ENCODE measurements at regions not wholly inside any gene's neighbourhood (a gene's known extent, or its start where the extent isn't known, plus 50 kb on each side); places are given as distances from the start of the nearest gene placed in this dataset.
"Not testable (repeated sequence)": the region's sequence is repeated elsewhere in the genome, so short reads cannot be mapped to it uniquely, and the experiment has no call there.

GRCh38 chr2:16948710-16949109 lies 283.1 kb upstream of the CYRIA start:
- Mint-ChIP-seq H3K4me3 (no peak overlapping the region), H3K27me3 (ENCODE audit: low read depth) (no peaks in the 10 kb centered on the region), H3K9me3 (no peaks in the 10 kb centered on the region), H3K36me3 (ENCODE audit: low read depth) (no peaks in the 10 kb centered on the region), H3K4me1 (ENCODE audit: low read depth) (no peaks in the 10 kb centered on the region), H3K27ac (no peak overlapping the region)

GRCh38 chr2:16948053-16948452 lies 282.4 kb upstream of the CYRIA start:
- Mint-ChIP-seq H3K27me3 (ENCODE audit: low read depth) (no peaks in the 10 kb centered on the region), H3K4me3 (no peak overlapping the region), H3K36me3 (ENCODE audit: low read depth) (no peaks in the 10 kb centered on the region), H3K27ac (no peak overlapping the region), H3K4me1 (ENCODE audit: low read depth) (no peaks in the 10 kb centered on the region), H3K9me3 (no peaks in the 10 kb centered on the region)

GRCh38 chr2:16943279-16943958 lies 277.8 kb upstream of the CYRIA start:
- Mint-ChIP-seq H3K36me3 (ENCODE audit: low read depth) (no peaks in the 10 kb centered on the region), H3K4me3 (no peak overlapping the region), H3K9me3 (peaks cover 6% of the 10 kb centered on the region), H3K4me1 (ENCODE audit: low read depth) (no peaks in the 10 kb centered on the region), H3K27ac (no peak overlapping the region), H3K27me3 (ENCODE audit: low read depth) (no peaks in the 10 kb centered on the region)

- no peaks in the 10 kb centered on the region for H3K27me3 Mint-ChIP-seq (ENCODE audit: low read depth)
- H3K4me1 Mint-ChIP-seq (ENCODE audit: low read depth): no peaks in the 10 kb centered on the region
- no peaks in the 10 kb centered on the region for H3K36me3 Mint-ChIP-seq (ENCODE audit: low read depth)
- H3K9me3 Mint-ChIP-seq: peaks cover 6% of the 10 kb centered on the region
- H3K4me3 Mint-ChIP-seq: no peak overlapping the region
- H3K27ac Mint-ChIP-seq: no peak overlapping the region
These were observed 274.6 kb upstream of the CYRIA start for GRCh38 chr2:16940214-16940613.

GRCh38 chr2:16939771-16940170 lies 274.1 kb upstream of the CYRIA start:
- Mint-ChIP-seq H3K4me1 (ENCODE audit: low read depth) (no peaks in the 10 kb centered on the region), H3K27me3 (ENCODE audit: low read depth) (no peaks in the 10 kb centered on the region), H3K36me3 (ENCODE audit: low read depth) (no peaks in the 10 kb centered on the region), H3K9me3 (peaks cover 6% of the 10 kb centered on the region), H3K27ac (no peak overlapping the region), H3K4me3 (no peak overlapping the region)

- H3K9me3 Mint-ChIP-seq: no peaks in the 10 kb centered on the region
- no peaks in the 10 kb centered on the region for H3K4me1 Mint-ChIP-seq (ENCODE audit: low read depth)
- H3K36me3 Mint-ChIP-seq (ENCODE audit: low read depth): no peaks in the 10 kb centered on the region
- no peak overlapping the region for H3K27ac Mint-ChIP-seq
- H3K27me3 Mint-ChIP-seq (ENCODE audit: low read depth): no peaks in the 10 kb centered on the region
- no peak overlapping the region for H3K4me3 Mint-ChIP-seq
These were observed 267.7 kb upstream of the CYRIA start for GRCh38 chr2:16933355-16933754.

- no peaks in the 10 kb centered on the region for H3K4me1 Mint-ChIP-seq (ENCODE audit: low read depth)
- H3K36me3 Mint-ChIP-seq (ENCODE audit: low read depth): no peaks in the 10 kb centered on the region
- no peaks in the 10 kb centered on the region for H3K9me3 Mint-ChIP-seq
- H3K27me3 Mint-ChIP-seq (ENCODE audit: low read depth): no peaks in the 10 kb centered on the region
- no peak overlapping the region for H3K4me3 Mint-ChIP-seq
- no peak overlapping the region for H3K27ac Mint-ChIP-seq
These were observed 267.2 kb upstream of the CYRIA start for GRCh38 chr2:16932826-16933225.

GRCh38 chr2:16931441-16931840 lies 265.8 kb upstream of the CYRIA start:
- no peaks in the 10 kb centered on the region for H3K9me3 Mint-ChIP-seq
- H3K27me3 Mint-ChIP-seq (ENCODE audit: low read depth): no peaks in the 10 kb centered on the region
- no peaks in the 10 kb centered on the region for H3K36me3 Mint-ChIP-seq (ENCODE audit: low read depth)
- no peaks in the 10 kb centered on the region for H3K4me1 Mint-ChIP-seq (ENCODE audit: low read depth)
- no peak overlapping the region for H3K4me3 Mint-ChIP-seq
- no peak overlapping the region for H3K27ac Mint-ChIP-seq

GRCh38 chr2:16927398-16927797 lies 261.8 kb upstream of the CYRIA start:
- Mint-ChIP-seq H3K36me3 (ENCODE audit: low read depth) (no peaks in the 10 kb centered on the region), H3K27ac (no peak overlapping the region), H3K27me3 (ENCODE audit: low read depth) (no peaks in the 10 kb centered on the region), H3K9me3 (peaks cover 4% of the 10 kb centered on the region), H3K4me1 (ENCODE audit: low read depth) (no peaks in the 10 kb centered on the region), H3K4me3 (no peak overlapping the region)

- Mint-ChIP-seq H3K27me3 (ENCODE audit: low read depth) (no peaks in the 10 kb centered on the region), H3K36me3 (ENCODE audit: low read depth) (no peaks in the 10 kb centered on the region), H3K4me1 (ENCODE audit: low read depth) (no peaks in the 10 kb centered on the region), H3K9me3 (peaks cover 4% of the 10 kb centered on the region), H3K27ac (no peak overlapping the region), H3K4me3 (no peak overlapping the region)
These were observed 259.5 kb upstream of the CYRIA start for GRCh38 chr2:16925145-16925544.

GRCh38 chr2:16915341-16915755 lies 249.7 kb upstream of the CYRIA start:
- not testable (repeated sequence) for H3K9me3 Mint-ChIP-seq; H3K27me3 Mint-ChIP-seq (ENCODE audit: low read depth); H3K27ac Mint-ChIP-seq; H3K4me1 Mint-ChIP-seq (ENCODE audit: low read depth); H3K4me3 Mint-ChIP-seq; H3K36me3 Mint-ChIP-seq (ENCODE audit: low read depth)

- Mint-ChIP-seq H3K4me3 (no peak overlapping the region), H3K4me1 (ENCODE audit: low read depth) (no peaks in the 10 kb centered on the region), H3K36me3 (ENCODE audit: low read depth) (no peaks in the 10 kb centered on the region), H3K9me3 (peaks cover 3% of the 10 kb centered on the region), H3K27ac (no peak overlapping the region), H3K27me3 (ENCODE audit: low read depth) (no peaks in the 10 kb centered on the region)
These were observed 246.1 kb upstream of the CYRIA start for GRCh38 chr2:16911746-16912145.

GRCh38 chr2:16908656-16909055 lies 243.0 kb upstream of the CYRIA start:
- no peaks in the 10 kb centered on the region for H3K4me1 Mint-ChIP-seq (ENCODE audit: low read depth)
- no peaks in the 10 kb centered on the region for H3K36me3 Mint-ChIP-seq (ENCODE audit: low read depth)
- H3K27me3 Mint-ChIP-seq (ENCODE audit: low read depth): no peaks in the 10 kb centered on the region
- H3K27ac Mint-ChIP-seq: no peak overlapping the region
- H3K9me3 Mint-ChIP-seq: peaks cover 3% of the 10 kb centered on the region
- H3K4me3 Mint-ChIP-seq: no peak overlapping the region

GRCh38 chr2:16907645-16908282 lies 242.1 kb upstream of the CYRIA start:
- H3K27ac Mint-ChIP-seq: no peak overlapping the region
- H3K9me3 Mint-ChIP-seq: peaks cover 3% of the 10 kb centered on the region
- H3K27me3 Mint-ChIP-seq (ENCODE audit: low read depth): no peaks in the 10 kb centered on the region
- H3K36me3 Mint-ChIP-seq (ENCODE audit: low read depth): no peaks in the 10 kb centered on the region
- no peaks in the 10 kb centered on the region for H3K4me1 Mint-ChIP-seq (ENCODE audit: low read depth)
- no peak overlapping the region for H3K4me3 Mint-ChIP-seq

GRCh38 chr2:16905325-16905724 lies 239.7 kb upstream of the CYRIA start:
- not testable (repeated sequence) for H3K9me3 Mint-ChIP-seq; H3K36me3 Mint-ChIP-seq (ENCODE audit: low read depth); H3K4me3 Mint-ChIP-seq; H3K27me3 Mint-ChIP-seq (ENCODE audit: low read depth); H3K27ac Mint-ChIP-seq; H3K4me1 Mint-ChIP-seq (ENCODE audit: low read depth)
